ENCODE measurements at regions not wholly inside any gene's neighbourhood (a gene's known extent, or its start where the extent isn't known, plus 50 kb on each side); places are given as distances from the start of the nearest gene placed in this dataset.

GRCh38 chr13:24041651-24042225 lies 118.8 kb upstream of the SPATA13 start:
- peaks cover 36% of the 10 kb centered on the region for H3K4me1 Mint-ChIP-seq (ENCODE audit: unreplicated experiment)
- no peak for TF ChIP-seq CTCF (conservative IDR thresholded peaks at IDR 0.05)
- no peak for DNase-seq (ENCODE audit: extremely low spot score, unreplicated experiment)
- peaks cover 6% of the 10 kb centered on the region for H3K9me3 Mint-ChIP-seq
- no peaks in the 10 kb centered on the region for H3K27me3 Mint-ChIP-seq
- peaks cover 5% of the 10 kb centered on the region for H3K36me3 Mint-ChIP-seq
- no peak overlapping the region for H3K4me3 Mint-ChIP-seq
- H3K27ac Mint-ChIP-seq: no peak overlapping the region

- Mint-ChIP-seq H3K4me3 (no peak overlapping the region), H3K36me3 (peaks cover 9% of the 10 kb centered on the region), H3K4me1 (ENCODE audit: unreplicated experiment) (peaks cover 36% of the 10 kb centered on the region), H3K27me3 (no peaks in the 10 kb centered on the region), H3K27ac (no peak overlapping the region), H3K9me3 (peaks cover 12% of the 10 kb centered on the region)
- TF ChIP-seq CTCF (conservative IDR thresholded peaks at IDR 0.05): no peak
- DNase-seq (ENCODE audit: extremely low spot score, unreplicated experiment): no peak
Observed at GRCh38 chr13:24042710-24043440, 117.6 kb upstream of the SPATA13 start.

GRCh38 chr13:24043590-24044350 lies 116.8 kb upstream of the SPATA13 start:
- Mint-ChIP-seq H3K9me3 (peaks cover 12% of the 10 kb centered on the region), H3K4me3 (no peak overlapping the region), H3K27ac (no peak overlapping the region), H3K4me1 (ENCODE audit: unreplicated experiment) (peaks cover 30% of the 10 kb centered on the region), H3K27me3 (no peaks in the 10 kb centered on the region), H3K36me3 (peaks cover 9% of the 10 kb centered on the region)
- DNase-seq (ENCODE audit: extremely low spot score, unreplicated experiment): no peak
- TF ChIP-seq CTCF (conservative IDR thresholded peaks at IDR 0.05): no peak

GRCh38 chr13:24045597-24045996 lies 114.9 kb upstream of the SPATA13 start:
- Mint-ChIP-seq H3K27ac (no peak overlapping the region), H3K27me3 (no peaks in the 10 kb centered on the region), H3K4me1 (ENCODE audit: unreplicated experiment) (peaks cover 26% of the 10 kb centered on the region), H3K9me3 (peaks cover 12% of the 10 kb centered on the region), H3K4me3 (no peak overlapping the region), H3K36me3 (peaks cover 9% of the 10 kb centered on the region)
- DNase-seq (ENCODE audit: extremely low spot score, unreplicated experiment): no peak
- TF ChIP-seq CTCF (conservative IDR thresholded peaks at IDR 0.05): no peak

- Mint-ChIP-seq H3K9me3 (peaks cover 12% of the 10 kb centered on the region), H3K36me3 (peaks cover 9% of the 10 kb centered on the region), H3K4me3 (no peak overlapping the region), H3K27me3 (peaks cover 4% of the 10 kb centered on the region), H3K27ac (no peak overlapping the region), H3K4me1 (ENCODE audit: unreplicated experiment) (peaks cover 19% of the 10 kb centered on the region)
- no peak for TF ChIP-seq CTCF (conservative IDR thresholded peaks at IDR 0.05)
- no peak for DNase-seq (ENCODE audit: extremely low spot score, unreplicated experiment)
Observed at GRCh38 chr13:24050292-24050711, 110.2 kb upstream of the SPATA13 start.

Measured in type B pancreatic cell (in vitro differentiated cells).